Mammary epithelial cell (primary cell): ENCODE measurements at regions not wholly inside any gene's neighbourhood (a gene's known extent, or its start where the extent isn't known, plus 50 kb on each side); places are given as distances from the start of the nearest gene placed in this dataset.
"Not testable (repeated sequence)": the region's sequence is repeated elsewhere in the genome, so short reads cannot be mapped to it uniquely, and the experiment has no call there.

Experiments
- CTCF ChIP-seq, 2 donors: IDR thresholded peaks in 1 of 2; conservative IDR thresholded peaks in 1 of 2; 2 replicates each; pipeline ENCODE4 v1.5.1; 2011 to 2012; ENCODE audit warnings: inconsistent platforms in 2 of 2, low read length in 2 of 2, mild to moderate bottlenecking in 2 of 2, control low read depth in 1 of 2, low read depth in 1 of 2; ENCODE audit not compliant: insufficient read depth in 1 of 2; ENCODE audit errors: extremely low read depth in 1 of 2
- EZH2 ChIP-seq: IDR thresholded peaks from 2 replicates; pipeline ENCODE4 v1.6.1; 2012; ENCODE audit warnings: low read length, inconsistent platforms, borderline replicate concordance

GRCh38 chr15:53116915-53117314 is 326.8 kb upstream of the ONECUT1 start:
- not testable (repeated sequence) for TF ChIP-seq CTCF (conservative IDR thresholded peaks at IDR 0.05 in 1 of 2, IDR thresholded peaks at IDR 0.05 in 1 of 2; ENCODE audit: extremely low read depth in 1 of 2, insufficient read depth in 1 of 2, low read depth in 1 of 2, low read length in 2 of 2); EZH2
